ENCODE measurements at regions not wholly inside any gene's neighbourhood (a gene's known extent, or its start where the extent isn't known, plus 50 kb on each side); places are given as distances from the start of the nearest gene placed in this dataset.

DNA sequence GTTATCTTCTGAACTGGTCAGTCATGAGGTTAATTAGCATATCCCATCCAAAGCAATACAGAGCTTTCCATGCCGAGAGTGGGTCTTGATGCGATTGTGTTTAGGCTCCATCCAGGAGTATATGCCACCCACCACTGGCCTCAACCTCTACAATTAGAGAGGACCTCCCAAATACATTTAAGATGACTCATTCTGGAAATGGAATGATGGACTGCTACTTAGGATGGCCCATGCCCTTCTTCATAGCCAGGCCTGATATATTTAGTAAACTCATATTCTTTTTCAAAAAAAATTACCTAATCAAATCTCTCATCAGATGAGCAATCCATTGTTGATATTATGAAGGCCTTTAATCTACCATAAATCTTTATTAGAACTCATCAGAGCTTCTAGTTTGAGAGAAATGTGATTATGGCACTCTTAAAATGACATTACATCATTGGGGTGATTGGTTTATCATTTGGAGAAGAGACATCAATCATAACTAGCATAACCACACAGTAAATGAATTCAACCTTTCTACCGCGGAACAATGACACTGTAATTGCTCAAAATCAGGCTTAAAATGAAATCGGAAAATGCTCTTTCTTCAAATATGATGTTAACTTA, 414.2 kb upstream of the WWC1 start:
- H3K9me2 ChIP-seq (replicated peaks; ENCODE audit: insufficient read depth, low read length), result no peaks in the 10 kb centered on the region
- no peak for TF ChIP-seq EZH2phosphoT487 (conservative IDR thresholded peaks at IDR 0.05; ENCODE audit: low read length)
- TF ChIP-seq, protein P1, sequence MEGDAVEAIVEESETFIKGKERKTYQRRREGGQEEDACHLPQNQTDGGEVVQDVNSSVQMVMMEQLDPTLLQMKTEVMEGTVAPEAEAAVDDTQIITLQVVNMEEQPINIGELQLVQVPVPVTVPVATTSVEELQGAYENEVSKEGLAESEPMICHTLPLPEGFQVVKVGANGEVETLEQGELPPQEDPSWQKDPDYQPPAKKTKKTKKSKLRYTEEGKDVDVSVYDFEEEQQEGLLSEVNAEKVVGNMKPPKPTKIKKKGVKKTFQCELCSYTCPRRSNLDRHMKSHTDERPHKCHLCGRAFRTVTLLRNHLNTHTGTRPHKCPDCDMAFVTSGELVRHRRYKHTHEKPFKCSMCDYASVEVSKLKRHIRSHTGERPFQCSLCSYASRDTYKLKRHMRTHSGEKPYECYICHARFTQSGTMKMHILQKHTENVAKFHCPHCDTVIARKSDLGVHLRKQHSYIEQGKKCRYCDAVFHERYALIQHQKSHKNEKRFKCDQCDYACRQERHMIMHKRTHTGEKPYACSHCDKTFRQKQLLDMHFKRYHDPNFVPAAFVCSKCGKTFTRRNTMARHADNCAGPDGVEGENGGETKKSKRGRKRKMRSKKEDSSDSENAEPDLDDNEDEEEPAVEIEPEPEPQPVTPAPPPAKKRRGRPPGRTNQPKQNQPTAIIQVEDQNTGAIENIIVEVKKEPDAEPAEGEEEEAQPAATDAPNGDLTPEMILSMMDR (IDR thresholded peaks at IDR 0.05; ENCODE audit: insufficient read depth, low read length, poor library complexity, severe bottlenecking), result no peak

DNA sequence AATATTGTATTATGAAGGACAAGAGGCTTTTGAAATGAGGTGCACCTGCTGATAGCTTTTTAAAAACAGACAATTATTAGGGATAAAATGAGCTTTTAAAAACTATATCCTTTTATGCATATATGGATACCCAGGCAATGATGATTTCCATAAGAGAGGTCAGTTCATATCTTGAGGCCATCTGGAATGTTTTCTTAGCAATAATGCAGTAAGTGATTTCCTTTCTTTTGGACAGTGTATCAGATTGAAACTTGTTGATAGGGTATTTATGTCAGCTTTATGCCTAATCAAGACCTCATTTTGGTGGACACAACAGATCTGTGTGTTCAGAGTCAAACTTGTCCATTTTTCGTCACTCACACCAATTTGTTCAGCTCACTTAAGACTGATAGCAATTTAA, 413.5 kb upstream of the WWC1 start:
- H3K79me2 ChIP-seq (ENCODE audit: insufficient read depth, low read length), result no peaks in the 10 kb centered on the region
- H2AFZ ChIP-seq (ENCODE audit: low read depth, low read length, severe bottlenecking), result no peak overlapping the region
- H3K4me2 ChIP-seq (ENCODE audit: low read depth, low read length, poor library complexity, severe bottlenecking), result no peak overlapping the region
- no peaks in the 10 kb centered on the region for H3F3A ChIP-seq (ENCODE audit: insufficient read depth)
- no peak for TF ChIP-seq EZH2phosphoT487 (conservative IDR thresholded peaks at IDR 0.05; ENCODE audit: low read length)
- TF ChIP-seq, protein P1 (IDR thresholded peaks at IDR 0.05; ENCODE audit: insufficient read depth, low read length, poor library complexity, severe bottlenecking), result no peak
- H3K9me2 ChIP-seq (replicated peaks; ENCODE audit: insufficient read depth, low read length), result no peaks in the 10 kb centered on the region
- no peaks in the 10 kb centered on the region for H3K9me3 ChIP-seq (ENCODE audit: insufficient read depth, low read length)
- H3K9ac ChIP-seq (ENCODE audit: low read length), result no peak overlapping the region
- H4K20me1 ChIP-seq (ENCODE audit: low read depth, low read length), result no peaks in the 10 kb centered on the region
- no peaks in the 10 kb centered on the region for H3K36me3 ChIP-seq (ENCODE audit: low read length)
- no peak overlapping the region for H3K4me3 ChIP-seq (ENCODE audit: insufficient read depth, low read length, poor library complexity, severe bottlenecking)
- H3K27me3 ChIP-seq (ENCODE audit: low read length), result no peaks in the 10 kb centered on the region
- H3K27ac ChIP-seq (ENCODE audit: low read depth, low read length), result no peak overlapping the region

More for the DNA sequence above, 414.2 kb upstream of the WWC1 start:
- H3K36me3 ChIP-seq (ENCODE audit: low read length), result no peaks in the 10 kb centered on the region
- H2AFZ ChIP-seq (ENCODE audit: low read depth, low read length, severe bottlenecking), result no peak overlapping the region
- H3K27me3 ChIP-seq (ENCODE audit: low read length), result no peaks in the 10 kb centered on the region
- H3F3A ChIP-seq (ENCODE audit: insufficient read depth), result no peaks in the 10 kb centered on the region
- H3K27ac ChIP-seq (ENCODE audit: low read depth, low read length), result no peak overlapping the region
- no peak overlapping the region for H3K9ac ChIP-seq (ENCODE audit: low read length)
- H3K4me2 ChIP-seq (ENCODE audit: low read depth, low read length, poor library complexity, severe bottlenecking), result no peak overlapping the region
- no peaks in the 10 kb centered on the region for H3K9me3 ChIP-seq (ENCODE audit: insufficient read depth, low read length)
- H3K79me2 ChIP-seq (ENCODE audit: insufficient read depth, low read length), result no peaks in the 10 kb centered on the region
- H3K4me3 ChIP-seq (ENCODE audit: insufficient read depth, low read length, poor library complexity, severe bottlenecking), result no peak overlapping the region
- H4K20me1 ChIP-seq (ENCODE audit: low read depth, low read length), result no peaks in the 10 kb centered on the region

DNA sequence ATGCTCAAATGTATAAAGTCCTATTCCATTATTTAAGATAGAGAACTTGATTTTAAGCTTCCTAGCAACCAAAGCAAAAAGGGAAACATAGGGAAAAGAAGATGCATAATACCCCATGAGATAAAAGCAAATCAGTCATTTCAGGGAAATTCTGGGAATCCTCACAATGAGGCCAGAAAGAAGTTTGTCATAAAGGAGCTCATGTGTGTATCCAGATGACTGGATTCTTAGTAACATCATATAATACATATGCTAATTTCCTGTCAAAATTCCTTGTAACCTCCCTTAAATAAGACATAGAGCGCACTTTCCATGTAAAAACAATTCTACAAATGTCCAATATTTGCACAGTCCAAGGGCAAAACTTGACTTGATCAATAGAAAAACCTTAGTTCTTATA, 411.0 kb upstream of the WWC1 start:
- Histone ChIP-seq H3K4me3 (ENCODE audit: insufficient read depth, low read length, poor library complexity, severe bottlenecking) (no peak overlapping the region), H3K9me3 (ENCODE audit: insufficient read depth, low read length) (no peaks in the 10 kb centered on the region), H3K27me3 (ENCODE audit: low read length) (no peaks in the 10 kb centered on the region), H3K4me2 (ENCODE audit: low read depth, low read length, poor library complexity, severe bottlenecking) (no peak overlapping the region), H3K27ac (ENCODE audit: low read depth, low read length) (no peak overlapping the region), H3K9me2 (replicated peaks; ENCODE audit: insufficient read depth, low read length) (no peaks in the 10 kb centered on the region), H3K79me2 (ENCODE audit: insufficient read depth, low read length) (no peaks in the 10 kb centered on the region), H2AFZ (ENCODE audit: low read depth, low read length, severe bottlenecking) (no peak overlapping the region), H3K9ac (ENCODE audit: low read length) (no peak overlapping the region), H4K20me1 (ENCODE audit: low read depth, low read length) (no peaks in the 10 kb centered on the region), H3K36me3 (ENCODE audit: low read length) (no peaks in the 10 kb centered on the region), H3F3A (ENCODE audit: insufficient read depth) (no peaks in the 10 kb centered on the region)
- TF ChIP-seq, protein P1 (IDR thresholded peaks at IDR 0.05; ENCODE audit: insufficient read depth, low read length, poor library complexity, severe bottlenecking), result no peak
- no peak for TF ChIP-seq EZH2phosphoT487 (conservative IDR thresholded peaks at IDR 0.05; ENCODE audit: low read length)

Measured in SU-DHL-6 (cell line).